Stimulated activated memory B cell treated with anti-CD40 and anti-IgM and Interleukin-4, amounts not matched to agents 10 μg/mL and 1 μg/mL and 100 μg/mL, for 72 hours (primary cell): ENCODE measurements at regions not wholly inside any gene's neighbourhood (a gene's known extent, or its start where the extent isn't known, plus 50 kb on each side); places are given as distances from the start of the nearest gene placed in this dataset.
"Not testable (repeated sequence)": the region's sequence is repeated elsewhere in the genome, so short reads cannot be mapped to it uniquely, and the experiment has no call there.

Experiments used
- ATAC-seq: fragments of 150-1000 bp; cut with Tn5 transposase; 2 replicates; pipeline ENCODE4 v1.10.0; 2021
- H3K27ac Mint-ChIP-seq: one replicate; pipeline ENCODE4 v1.8.0; 2022; ENCODE audit warnings: mild to moderate bottlenecking, mixed read lengths
- H3K27me3 Mint-ChIP-seq: one replicate; pipeline ENCODE4 v1.8.0; 2022; ENCODE audit warnings: mixed read lengths
- H3K36me3 Mint-ChIP-seq: one replicate; pipeline ENCODE4 v1.8.0; 2022; ENCODE audit warnings: mixed read lengths
- H3K4me1 Mint-ChIP-seq: one replicate; pipeline ENCODE4 v1.8.0; 2022; ENCODE audit warnings: mixed read lengths
- H3K4me3 Mint-ChIP-seq: one replicate; pipeline ENCODE4 v1.8.0; 2022; ENCODE audit warnings: mild to moderate bottlenecking, moderate library complexity, mixed read lengths
- H3K9me3 Mint-ChIP-seq: one replicate; pipeline ENCODE4 v1.8.0; 2022; ENCODE audit warnings: mixed read lengths

- Mint-ChIP-seq H3K27ac (no peak overlapping the region), H3K4me3 (no peak overlapping the region), H3K4me1 (peaks cover 15% of the 10 kb centered on the region), H3K36me3 (no peaks in the 10 kb centered on the region), H3K9me3 (peaks cover 2% of the 10 kb centered on the region), H3K27me3 (peaks cover 49% of the 10 kb centered on the region)
- no peak for ATAC-seq
Measured at GRCh38 chr9:29214690-29215253, 1641.5 kb upstream of the C9orf72 start.

- Mint-ChIP-seq H3K4me1 (peaks cover 8% of the 10 kb centered on the region), H3K9me3 (no peaks in the 10 kb centered on the region), H3K27me3 (peaks cover 27% of the 10 kb centered on the region), H3K4me3 (no peak overlapping the region), H3K36me3 (no peaks in the 10 kb centered on the region), H3K27ac (no peak overlapping the region)
- no peak for ATAC-seq
Measured at GRCh38 chr9:29217966-29218365, 1644.7 kb upstream of the C9orf72 start.

GRCh38 chr9:29220596-29221251, 1647.4 kb upstream of the C9orf72 start:
- no peaks in the 10 kb centered on the region for H3K4me1 Mint-ChIP-seq
- no peaks in the 10 kb centered on the region for H3K9me3 Mint-ChIP-seq
- H3K36me3 Mint-ChIP-seq = no peaks in the 10 kb centered on the region
- H3K27ac Mint-ChIP-seq = no peak overlapping the region
- ATAC-seq = no peak
- H3K4me3 Mint-ChIP-seq = no peak overlapping the region
- H3K27me3 Mint-ChIP-seq = no peaks in the 10 kb centered on the region

- Mint-ChIP-seq H3K27me3 (no peaks in the 10 kb centered on the region), H3K4me1 (no peaks in the 10 kb centered on the region), H3K9me3 (peaks cover 7% of the 10 kb centered on the region), H3K27ac (no peak overlapping the region), H3K36me3 (no peaks in the 10 kb centered on the region), H3K4me3 (no peak overlapping the region)
- ATAC-seq = no peak
Measured at GRCh38 chr9:29228558-29228957, 1655.3 kb upstream of the C9orf72 start.

- no peak for ATAC-seq
Measured at GRCh38 chr9:29230931-29231330, 1657.7 kb upstream of the C9orf72 start.

GRCh38 chr9:29233193-29233592, 1659.9 kb upstream of the C9orf72 start:
- H3K27ac Mint-ChIP-seq = no peak overlapping the region
- no peaks in the 10 kb centered on the region for H3K4me1 Mint-ChIP-seq
- ATAC-seq = no peak
- H3K9me3 Mint-ChIP-seq = peaks cover 7% of the 10 kb centered on the region
- H3K36me3 Mint-ChIP-seq = no peaks in the 10 kb centered on the region
- H3K27me3 Mint-ChIP-seq = no peaks in the 10 kb centered on the region
- no peak overlapping the region for H3K4me3 Mint-ChIP-seq

More at GRCh38 chr9:29230931-29231330, 1657.7 kb upstream of the C9orf72 start:
- H3K4me3 Mint-ChIP-seq = no peak overlapping the region
- H3K9me3 Mint-ChIP-seq = peaks cover 7% of the 10 kb centered on the region
- H3K4me1 Mint-ChIP-seq = no peaks in the 10 kb centered on the region
- no peaks in the 10 kb centered on the region for H3K27me3 Mint-ChIP-seq
- no peaks in the 10 kb centered on the region for H3K36me3 Mint-ChIP-seq
- no peak overlapping the region for H3K27ac Mint-ChIP-seq

- Mint-ChIP-seq H3K4me1 (no peaks in the 10 kb centered on the region), H3K27me3 (no peaks in the 10 kb centered on the region)
- no peak for ATAC-seq
Measured at GRCh38 chr9:29241320-29241719, 1668.0 kb upstream of the C9orf72 start.

GRCh38 chr9:29245351-29245750, 1672.1 kb upstream of the C9orf72 start:
- Mint-ChIP-seq H3K36me3 (no peaks in the 10 kb centered on the region), H3K4me3 (no peak overlapping the region), H3K27ac (no peak overlapping the region), H3K4me1 (no peaks in the 10 kb centered on the region), H3K27me3 (no peaks in the 10 kb centered on the region), H3K9me3 (no peaks in the 10 kb centered on the region)
- no peak for ATAC-seq

More at GRCh38 chr9:29241320-29241719, 1668.0 kb upstream of the C9orf72 start:
- H3K4me3 Mint-ChIP-seq = no peak overlapping the region
- no peaks in the 10 kb centered on the region for H3K9me3 Mint-ChIP-seq
- H3K27ac Mint-ChIP-seq = no peak overlapping the region
- H3K36me3 Mint-ChIP-seq = no peaks in the 10 kb centered on the region

- not testable (repeated sequence) for ATAC-seq, H3K9me3 Mint-ChIP-seq, H3K27me3 Mint-ChIP-seq, H3K36me3 Mint-ChIP-seq, H3K4me1 Mint-ChIP-seq, H3K27ac Mint-ChIP-seq, H3K4me3 Mint-ChIP-seq
Measured at GRCh38 chr9:29270400-29270799, 1697.1 kb upstream of the C9orf72 start.

GRCh38 chr9:29282121-29282520, 1708.8 kb upstream of the C9orf72 start:
- H3K36me3 Mint-ChIP-seq = no peaks in the 10 kb centered on the region
- no peaks in the 10 kb centered on the region for H3K27me3 Mint-ChIP-seq
- H3K27ac Mint-ChIP-seq = no peak overlapping the region
- H3K9me3 Mint-ChIP-seq = no peaks in the 10 kb centered on the region
- H3K4me1 Mint-ChIP-seq = no peaks in the 10 kb centered on the region
- H3K4me3 Mint-ChIP-seq = no peak overlapping the region
- ATAC-seq = no peak

GRCh38 chr9:29285818-29286217, 1712.5 kb upstream of the C9orf72 start:
- Mint-ChIP-seq H3K27me3 (no peaks in the 10 kb centered on the region), H3K9me3 (peaks cover 4% of the 10 kb centered on the region), H3K4me3 (no peak overlapping the region), H3K27ac (no peak overlapping the region), H3K36me3 (no peaks in the 10 kb centered on the region), H3K4me1 (no peaks in the 10 kb centered on the region)
- no peak for ATAC-seq

GRCh38 chr9:29289365-29289764, 1716.1 kb upstream of the C9orf72 start:
- H3K4me1 Mint-ChIP-seq = no peaks in the 10 kb centered on the region
- no peaks in the 10 kb centered on the region for H3K27me3 Mint-ChIP-seq
- H3K9me3 Mint-ChIP-seq = peaks cover 8% of the 10 kb centered on the region
- no peaks in the 10 kb centered on the region for H3K36me3 Mint-ChIP-seq
- no peak for ATAC-seq
- no peak overlapping the region for H3K4me3 Mint-ChIP-seq
- no peak overlapping the region for H3K27ac Mint-ChIP-seq

- Mint-ChIP-seq H3K9me3 (peaks cover 8% of the 10 kb centered on the region), H3K4me3 (no peak overlapping the region), H3K4me1 (no peaks in the 10 kb centered on the region), H3K27ac (no peak overlapping the region), H3K36me3 (no peaks in the 10 kb centered on the region), H3K27me3 (no peaks in the 10 kb centered on the region)
- no peak for ATAC-seq
Measured at GRCh38 chr9:29290516-29290915, 1717.2 kb upstream of the C9orf72 start.

- no peaks in the 10 kb centered on the region for H3K36me3 Mint-ChIP-seq
- no peak for ATAC-seq
- no peaks in the 10 kb centered on the region for H3K27me3 Mint-ChIP-seq
- H3K27ac Mint-ChIP-seq = no peak overlapping the region
- H3K4me3 Mint-ChIP-seq = no peak overlapping the region
- no peaks in the 10 kb centered on the region for H3K4me1 Mint-ChIP-seq
- peaks cover 2% of the 10 kb centered on the region for H3K9me3 Mint-ChIP-seq
Measured at GRCh38 chr9:29297592-29297991, 1724.3 kb upstream of the C9orf72 start.

- ATAC-seq = no peak
- Mint-ChIP-seq H3K4me3 (no peak overlapping the region), H3K36me3 (no peaks in the 10 kb centered on the region), H3K9me3 (peaks cover 3% of the 10 kb centered on the region), H3K4me1 (no peaks in the 10 kb centered on the region), H3K27me3 (no peaks in the 10 kb centered on the region), H3K27ac (no peak overlapping the region)
Measured at GRCh38 chr9:29311221-29311620, 1737.9 kb upstream of the C9orf72 start.

GRCh38 chr9:29312327-29312726, 1739.0 kb upstream of the C9orf72 start:
- ATAC-seq = no peak
- no peak overlapping the region for H3K27ac Mint-ChIP-seq
- H3K27me3 Mint-ChIP-seq = no peaks in the 10 kb centered on the region
- H3K4me3 Mint-ChIP-seq = no peak overlapping the region
- no peaks in the 10 kb centered on the region for H3K36me3 Mint-ChIP-seq
- H3K4me1 Mint-ChIP-seq = no peaks in the 10 kb centered on the region
- peaks cover 3% of the 10 kb centered on the region for H3K9me3 Mint-ChIP-seq
